ENCODE measurements at regions not wholly inside any gene's neighbourhood (a gene's known extent, or its start where the extent isn't known, plus 50 kb on each side); places are given as distances from the start of the nearest gene placed in this dataset.

- H3K4me3 ChIP-seq (ENCODE audit: low read depth, poor library complexity, severe bottlenecking), result no peak overlapping the region
- TF ChIP-seq CTCF (IDR thresholded peaks at IDR 0.05) (no peak), POLR2A (IDR thresholded peaks at IDR 0.05) (no peak)
- no peak for DNase-seq (ENCODE audit: low spot score in 2 of 2)
- intact Hi-C loops (cut with DNase I; ENCODE audit: low total_unique reads), result no loop called here
Measured at GRCh38 chr1:34663031-34663430, 91.8 kb upstream of the GJB5 start.

- TF ChIP-seq POLR2A (IDR thresholded peaks at IDR 0.05) (no peak), CTCF (IDR thresholded peaks at IDR 0.05) (no peak)
- no peak overlapping the region for H3K4me3 ChIP-seq (ENCODE audit: low read depth, poor library complexity, severe bottlenecking)
- WGBS, 2 donors, result 81 to 83% methylated on average over 3 of the region's 3 CpGs
- no peak for DNase-seq (ENCODE audit: low spot score in 2 of 2)
- intact Hi-C loops (cut with DNase I; ENCODE audit: low total_unique reads), result no loop called here
Measured at GRCh38 chr1:34668063-34668462, 86.8 kb upstream of the GJB5 start.

- intact Hi-C loops (cut with DNase I; ENCODE audit: low total_unique reads), result no loop called here
- 41 to 48% methylated on average over 5 to 7 of the region's 7 CpGs for WGBS, 2 donors
- TF ChIP-seq POLR2A (IDR thresholded peaks at IDR 0.05), result no peak
- TF ChIP-seq CTCF (IDR thresholded peaks at IDR 0.05), result no peak
- DNase-seq (ENCODE audit: low spot score in 2 of 2), result no peak
- no peak overlapping the region for H3K4me3 ChIP-seq (ENCODE audit: low read depth, poor library complexity, severe bottlenecking)
Measured at GRCh38 chr1:34670982-34671381, 83.9 kb upstream of the GJB5 start.

- intact Hi-C loops (cut with DNase I; ENCODE audit: low total_unique reads), result no loop called here
- no peak for TF ChIP-seq POLR2A (IDR thresholded peaks at IDR 0.05)
- no peak for TF ChIP-seq CTCF (IDR thresholded peaks at IDR 0.05)
- no peak overlapping the region for H3K4me3 ChIP-seq (ENCODE audit: low read depth, poor library complexity, severe bottlenecking)
- no peak for DNase-seq (ENCODE audit: low spot score in 2 of 2)
Measured at GRCh38 chr1:34671887-34672286, 83.0 kb upstream of the GJB5 start.

GRCh38 chr1:34681480-34682451 is 73.1 kb upstream of the GJB5 start:
- no peak overlapping the region for H3K4me3 ChIP-seq (ENCODE audit: low read depth, poor library complexity, severe bottlenecking)
- peak in 1 of 2 donors; percentile 27 for DNase-seq (ENCODE audit: low spot score in 2 of 2)
- TF ChIP-seq POLR2A (IDR thresholded peaks at IDR 0.05) (no peak), CTCF (IDR thresholded peaks at IDR 0.05) (no peak)
- intact Hi-C loops (cut with DNase I; ENCODE audit: low total_unique reads), result no loop called here
- 44 to 49% methylated on average over 2 of the region's 2 CpGs for WGBS, 2 donors

Data from lower leg skin (tissue), 4 donors.